Stimulated activated effector memory CD8-positive, alpha-beta T cell treated with anti-CD3 and anti-CD28 coated beads, Interleukin-12 subunit alpha, Interleukin-12 subunit beta, amount 100 ng/mL, for 72 hours (primary cell): ENCODE measurements at regions not wholly inside any gene's neighbourhood (a gene's known extent, or its start where the extent isn't known, plus 50 kb on each side); places are given as distances from the start of the nearest gene placed in this dataset.
"Not testable (repeated sequence)": the region's sequence is repeated elsewhere in the genome, so short reads cannot be mapped to it uniquely, and the experiment has no call there.

Experiments
- ATAC-seq: fragments of 150-1000 bp; cut with Tn5 transposase; 2 replicates; pipeline ENCODE4 v1.10.0; 2021
- DNase-seq, 2 donors: peaks; one replicate each; pipeline ENCODE4 v3.0.0; 2021 to 2022; ENCODE audit warnings: low spot score in 2 of 2
- H3K27ac Mint-ChIP-seq: one replicate; pipeline ENCODE4 v1.8.0; 2022; ENCODE audit warnings: mild to moderate bottlenecking, mixed read lengths
- H3K36me3 Mint-ChIP-seq: one replicate; pipeline ENCODE4 v1.8.0; 2022; ENCODE audit warnings: mild to moderate bottlenecking, mixed read lengths
- H3K4me1 Mint-ChIP-seq: one replicate; pipeline ENCODE4 v1.8.0; 2022; ENCODE audit warnings: mixed read lengths
- H3K4me3 Mint-ChIP-seq: one replicate; pipeline ENCODE4 v1.8.0; 2022; ENCODE audit warnings: mild to moderate bottlenecking, mixed read lengths
- H3K9me3 Mint-ChIP-seq: one replicate; pipeline ENCODE4 v1.8.0; 2022; ENCODE audit warnings: mixed read lengths

DNA sequence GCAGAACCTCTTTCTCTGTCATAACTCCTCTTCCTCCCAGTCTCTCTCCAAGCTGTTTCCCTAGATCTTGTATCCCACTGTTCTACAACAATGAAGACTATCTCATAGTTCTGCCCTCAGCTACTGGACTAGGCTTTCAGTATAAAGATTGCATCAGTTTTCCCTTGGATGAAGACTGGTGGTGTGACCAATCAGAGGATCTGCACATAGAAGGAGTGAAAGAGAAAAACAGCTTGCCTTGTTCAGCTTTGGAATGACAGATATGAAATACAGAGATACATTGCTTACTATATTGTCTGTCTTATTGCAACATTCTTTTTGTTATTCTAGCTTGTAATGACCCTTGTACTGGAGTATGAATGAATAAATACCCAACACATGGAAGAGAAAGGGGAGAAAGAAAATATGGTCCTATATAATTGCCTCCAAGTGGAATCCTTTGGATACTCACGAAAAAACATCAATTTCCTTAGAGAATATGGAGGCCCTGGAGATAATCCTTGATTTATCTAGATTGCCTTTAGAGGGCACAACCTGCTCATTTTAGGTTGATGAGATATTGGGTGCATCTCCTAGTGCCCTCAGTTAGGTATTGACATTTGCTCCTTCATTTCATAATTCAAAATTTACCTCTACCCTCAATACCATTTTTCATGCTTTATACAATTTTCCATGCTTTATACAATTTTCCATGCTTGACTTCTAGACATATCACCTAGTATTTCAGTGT, 395.8 kb downstream of the NAF1 start:
- Mint-ChIP-seq H3K27ac (no peak overlapping the region), H3K4me3 (no peak overlapping the region), H3K9me3 (peaks cover 5% of the 10 kb centered on the region), H3K4me1 (no peaks in the 10 kb centered on the region), H3K36me3 (no peaks in the 10 kb centered on the region)
- DNase-seq (no peak), ATAC-seq (no peak)

DNA sequence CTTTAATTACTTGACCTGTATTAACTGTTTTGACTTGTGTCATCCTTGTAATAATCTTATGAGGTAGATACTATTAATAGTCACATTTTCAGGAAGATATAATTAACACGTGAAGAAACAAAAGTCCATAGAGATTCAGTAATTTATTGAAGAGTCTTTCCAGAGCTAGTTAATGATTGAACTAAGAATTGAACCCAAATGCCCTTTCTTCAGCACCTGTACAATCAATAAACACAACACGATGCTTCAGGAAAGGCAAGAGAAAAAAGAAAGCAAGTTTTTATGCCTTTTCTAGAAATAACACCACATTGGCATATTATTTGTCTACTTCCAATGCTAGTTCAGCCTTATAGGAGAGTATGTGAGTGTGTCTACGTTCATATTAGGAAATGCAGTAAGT, 399.6 kb downstream of the NAF1 start:
- ATAC-seq (no peak), DNase-seq (no peak)
- Mint-ChIP-seq H3K4me3 (no peak overlapping the region), H3K4me1 (no peaks in the 10 kb centered on the region), H3K27ac (no peak overlapping the region), H3K9me3 (peaks cover 13% of the 10 kb centered on the region), H3K36me3 (no peaks in the 10 kb centered on the region)

DNA sequence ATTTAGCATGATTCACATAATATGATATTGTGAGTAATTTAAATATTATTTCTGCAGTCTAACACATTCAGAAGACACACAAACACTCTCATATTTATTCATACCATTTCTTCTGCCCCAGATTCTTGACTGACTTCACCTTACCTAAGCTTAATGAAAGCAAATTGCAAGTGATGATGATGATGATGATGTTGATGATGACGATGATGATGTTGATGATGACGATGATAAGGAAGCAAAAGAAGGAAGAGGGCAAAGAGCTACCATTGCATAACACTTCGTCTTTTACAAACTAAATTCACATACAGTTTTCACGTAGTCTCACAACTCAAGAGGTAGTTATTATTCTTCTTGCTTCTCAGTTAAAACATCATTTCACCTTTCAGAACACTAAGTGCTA, 404.7 kb downstream of the NAF1 start:
- H3K9me3 Mint-ChIP-seq = peaks cover 19% of the 10 kb centered on the region
- H3K4me3 Mint-ChIP-seq = no peak overlapping the region
- no peaks in the 10 kb centered on the region for H3K36me3 Mint-ChIP-seq
- DNase-seq (no peak), ATAC-seq (no peak)
- no peak overlapping the region for H3K27ac Mint-ChIP-seq
- H3K4me1 Mint-ChIP-seq = no peaks in the 10 kb centered on the region

DNA sequence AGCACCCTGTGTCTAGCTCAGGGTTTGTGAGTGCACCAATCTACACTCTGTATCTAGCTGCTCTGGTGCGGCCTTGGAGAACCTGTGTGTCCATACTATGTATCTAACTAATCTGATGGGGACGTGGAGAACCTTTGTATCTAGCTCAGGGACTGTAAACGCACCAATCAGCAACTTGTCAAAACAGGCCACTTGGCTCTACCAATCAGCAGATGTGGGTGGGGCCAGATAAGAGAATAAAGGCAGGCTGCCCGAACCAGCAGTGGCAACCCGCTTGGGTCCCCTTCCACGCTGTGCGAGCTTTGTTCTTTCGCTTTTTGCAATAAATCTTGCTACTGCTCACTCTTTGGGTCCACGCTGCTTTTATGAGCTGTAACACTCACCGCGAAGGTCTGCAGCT, 426.5 kb downstream of the NAF1 start:
- H3K36me3 Mint-ChIP-seq, DNase-seq, H3K9me3 Mint-ChIP-seq, H3K4me3 Mint-ChIP-seq, H3K27ac Mint-ChIP-seq, ATAC-seq, H3K4me1 Mint-ChIP-seq: not testable (repeated sequence)

DNA sequence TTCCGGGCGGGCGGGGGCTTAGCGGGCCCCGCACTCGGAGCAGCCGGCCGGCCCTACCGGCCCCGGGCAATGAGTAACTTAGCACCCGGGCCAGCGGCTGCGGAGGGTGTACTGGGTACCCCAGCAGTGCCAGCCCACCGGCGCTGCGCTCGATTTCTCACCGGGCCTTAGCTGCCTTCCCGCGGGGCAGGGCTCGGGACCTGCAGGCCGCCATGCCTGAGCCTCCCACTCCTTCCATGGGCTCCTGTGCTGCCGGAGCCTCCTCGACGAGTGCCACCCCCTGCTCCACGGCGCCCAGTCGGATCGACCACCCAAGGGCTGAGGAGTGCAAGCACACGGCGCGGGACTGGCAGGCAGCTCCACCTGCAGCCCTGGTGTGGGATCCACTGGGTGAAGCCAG, 427.1 kb downstream of the NAF1 start:
- H3K4me3 Mint-ChIP-seq, ATAC-seq, H3K27ac Mint-ChIP-seq, H3K4me1 Mint-ChIP-seq, H3K9me3 Mint-ChIP-seq, H3K36me3 Mint-ChIP-seq, DNase-seq: not testable (repeated sequence)

DNA sequence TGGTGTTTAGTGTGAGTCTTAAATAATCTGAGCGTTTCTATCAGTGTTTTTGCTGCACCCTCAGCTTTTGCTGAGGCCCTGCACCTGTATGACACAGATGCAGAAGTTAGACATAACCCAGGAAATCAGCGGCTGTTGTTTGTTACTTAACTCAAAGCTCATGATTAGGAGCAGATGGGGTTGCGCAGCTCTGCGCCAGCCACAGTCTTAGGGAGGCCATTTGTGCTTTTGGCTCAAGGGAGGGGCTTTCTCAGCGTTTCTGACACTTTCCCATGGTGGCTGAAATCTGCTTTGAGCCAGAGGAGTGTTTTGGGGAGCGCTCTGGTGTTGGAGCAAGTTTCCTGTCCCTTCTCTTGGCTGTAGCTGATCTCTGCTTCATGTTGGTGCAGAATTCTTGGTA, 433.8 kb downstream of the NAF1 start:
- Mint-ChIP-seq H3K27ac (no peak overlapping the region), H3K36me3 (no peaks in the 10 kb centered on the region), H3K9me3 (peaks cover 3% of the 10 kb centered on the region), H3K4me3 (no peak overlapping the region), H3K4me1 (no peaks in the 10 kb centered on the region)
- no peak for DNase-seq
- no peak for ATAC-seq

DNA sequence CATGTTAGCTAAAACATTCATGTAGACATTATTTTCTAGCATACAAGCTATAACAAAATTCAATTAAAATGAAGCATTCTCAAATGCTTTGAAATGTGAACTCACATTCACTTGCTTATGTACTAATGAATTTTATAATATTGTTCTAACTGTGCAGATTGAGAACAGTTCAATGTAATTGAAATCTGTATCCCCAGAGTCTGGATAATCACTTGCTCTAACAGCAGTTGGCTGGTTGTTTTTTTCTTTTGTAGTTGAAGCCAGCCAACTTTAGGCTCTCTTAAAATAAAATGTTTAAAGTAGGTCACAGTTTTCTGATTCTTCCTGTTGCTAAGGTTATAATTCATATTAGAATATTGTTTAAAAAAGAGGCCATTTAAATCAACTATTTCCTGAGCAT, 438.9 kb downstream of the NAF1 start:
- no peaks in the 10 kb centered on the region for H3K4me1 Mint-ChIP-seq
- ATAC-seq (no peak), DNase-seq (no peak)
- H3K27ac Mint-ChIP-seq = no peak overlapping the region
- H3K36me3 Mint-ChIP-seq = no peaks in the 10 kb centered on the region
- no peak overlapping the region for H3K4me3 Mint-ChIP-seq
- H3K9me3 Mint-ChIP-seq = peaks cover 6% of the 10 kb centered on the region

DNA sequence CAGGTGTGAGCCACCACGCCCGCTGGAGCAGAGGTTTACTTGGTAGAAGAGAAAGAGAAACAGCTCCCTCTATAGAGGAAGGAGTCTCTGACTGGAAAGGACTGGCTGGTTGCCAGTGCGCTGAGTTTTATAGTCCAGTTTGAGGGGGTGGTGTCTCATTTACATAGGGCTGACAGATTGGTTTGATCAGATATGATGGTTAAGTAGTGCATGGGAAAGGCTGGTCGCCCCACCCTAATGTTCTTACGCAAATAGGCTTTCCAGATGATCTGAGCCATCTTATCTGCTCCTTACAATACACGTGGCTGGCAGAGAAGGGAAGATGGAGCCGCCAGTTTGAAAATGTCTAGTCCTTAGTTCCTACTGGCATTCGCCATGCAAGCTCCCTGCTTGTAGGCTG, 439.5 kb downstream of the NAF1 start:
- H3K4me1 Mint-ChIP-seq = no peaks in the 10 kb centered on the region
- peaks cover 6% of the 10 kb centered on the region for H3K9me3 Mint-ChIP-seq
- ATAC-seq (no peak), DNase-seq (no peak)
- H3K4me3 Mint-ChIP-seq = no peak overlapping the region
- H3K36me3 Mint-ChIP-seq = no peaks in the 10 kb centered on the region
- H3K27ac Mint-ChIP-seq = no peak overlapping the region

DNA sequence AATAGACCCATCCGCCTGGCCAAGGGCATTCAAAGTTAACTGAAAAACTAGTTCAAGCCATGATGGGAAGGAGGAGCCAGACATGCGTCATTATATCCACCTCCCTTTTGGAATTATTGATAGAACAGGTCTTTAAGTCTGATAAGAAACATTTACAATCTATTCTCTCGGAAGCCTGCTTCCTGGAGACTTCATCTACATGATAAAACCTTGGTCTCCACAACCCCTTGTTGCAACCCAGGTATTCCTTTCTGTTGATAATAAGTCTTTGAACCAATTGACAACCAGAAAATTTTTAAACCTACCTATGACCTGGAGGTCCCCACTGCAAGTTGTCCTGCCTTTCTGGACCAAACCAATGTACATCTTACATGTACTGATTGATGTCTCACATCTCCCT, 451.3 kb downstream of the NAF1 start:
- peaks cover 34% of the 10 kb centered on the region for H3K9me3 Mint-ChIP-seq
- DNase-seq (no peak), ATAC-seq (no peak)
- no peaks in the 10 kb centered on the region for H3K4me1 Mint-ChIP-seq
- H3K4me3 Mint-ChIP-seq = no peak overlapping the region
- no peak overlapping the region for H3K27ac Mint-ChIP-seq
- H3K36me3 Mint-ChIP-seq = no peaks in the 10 kb centered on the region

DNA sequence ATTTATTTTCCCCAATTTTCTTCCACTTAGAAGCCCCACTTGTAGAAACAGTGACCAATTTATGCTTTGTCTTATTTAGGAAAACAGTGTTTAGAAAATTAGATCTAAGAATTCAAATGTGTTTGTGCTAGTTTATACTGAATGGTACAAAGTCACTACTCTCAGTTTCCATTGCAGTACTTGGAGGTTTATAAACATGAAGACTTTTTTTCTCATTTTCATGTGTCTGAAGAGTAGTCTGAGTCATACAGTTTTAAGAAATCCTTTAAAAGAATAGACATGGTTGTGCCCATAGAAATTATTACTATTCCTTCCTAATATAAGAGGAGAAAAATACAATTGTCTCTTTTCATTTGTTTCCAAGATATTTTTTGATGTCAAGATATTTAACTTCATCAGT, 458.7 kb downstream of the NAF1 start:
- Mint-ChIP-seq H3K27ac (no peak overlapping the region), H3K36me3 (no peaks in the 10 kb centered on the region), H3K4me3 (no peak overlapping the region), H3K4me1 (no peaks in the 10 kb centered on the region), H3K9me3 (peaks cover 26% of the 10 kb centered on the region)
- DNase-seq (no peak), ATAC-seq (no peak)

DNA sequence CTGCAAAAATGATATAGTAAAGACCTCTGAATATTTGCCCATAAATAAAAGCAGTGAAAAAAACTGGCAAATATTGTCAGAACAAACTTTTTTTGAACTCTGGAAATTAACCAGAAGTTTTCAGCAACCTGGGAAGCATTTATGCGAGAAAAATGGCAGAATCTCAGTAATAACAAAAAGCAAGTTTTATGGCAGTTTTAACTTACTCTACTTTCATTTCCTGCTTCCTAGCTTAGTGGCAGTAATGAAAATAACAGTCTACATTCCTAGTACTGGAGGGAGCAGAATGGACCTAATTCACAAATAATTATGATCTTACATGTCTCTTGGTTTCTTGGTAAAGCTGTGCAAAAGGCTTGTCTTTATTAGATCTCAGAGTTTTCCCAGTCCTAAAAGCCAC, 460.1 kb downstream of the NAF1 start:
- H3K4me3 Mint-ChIP-seq = no peak overlapping the region
- DNase-seq = no peak
- H3K4me1 Mint-ChIP-seq = no peaks in the 10 kb centered on the region
- ATAC-seq = no peak
- peaks cover 15% of the 10 kb centered on the region for H3K9me3 Mint-ChIP-seq
- no peak overlapping the region for H3K27ac Mint-ChIP-seq
- no peaks in the 10 kb centered on the region for H3K36me3 Mint-ChIP-seq

DNA sequence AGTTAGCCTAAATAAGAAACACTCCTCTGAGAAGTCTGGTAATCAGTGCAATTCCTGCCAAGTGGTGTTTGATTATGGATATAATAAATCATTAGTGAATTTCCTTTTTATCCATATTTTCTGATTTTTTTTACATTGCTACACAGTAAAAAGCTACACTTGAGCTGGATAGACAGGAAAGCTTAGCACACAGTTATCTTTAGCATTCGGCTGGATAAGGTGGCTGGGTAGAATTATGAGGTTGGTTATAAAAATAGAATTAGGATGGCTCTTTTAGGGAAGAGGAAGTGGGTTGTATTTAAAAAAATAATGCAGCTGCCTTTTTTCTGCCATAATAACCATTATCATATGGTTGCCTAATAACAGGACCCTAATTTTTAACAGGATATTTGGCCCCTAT, 460.6 kb downstream of the NAF1 start:
- DNase-seq (no peak), ATAC-seq (no peak)
- Mint-ChIP-seq H3K27ac (no peak overlapping the region), H3K9me3 (peaks cover 15% of the 10 kb centered on the region), H3K36me3 (no peaks in the 10 kb centered on the region), H3K4me3 (no peak overlapping the region), H3K4me1 (no peaks in the 10 kb centered on the region)

DNA sequence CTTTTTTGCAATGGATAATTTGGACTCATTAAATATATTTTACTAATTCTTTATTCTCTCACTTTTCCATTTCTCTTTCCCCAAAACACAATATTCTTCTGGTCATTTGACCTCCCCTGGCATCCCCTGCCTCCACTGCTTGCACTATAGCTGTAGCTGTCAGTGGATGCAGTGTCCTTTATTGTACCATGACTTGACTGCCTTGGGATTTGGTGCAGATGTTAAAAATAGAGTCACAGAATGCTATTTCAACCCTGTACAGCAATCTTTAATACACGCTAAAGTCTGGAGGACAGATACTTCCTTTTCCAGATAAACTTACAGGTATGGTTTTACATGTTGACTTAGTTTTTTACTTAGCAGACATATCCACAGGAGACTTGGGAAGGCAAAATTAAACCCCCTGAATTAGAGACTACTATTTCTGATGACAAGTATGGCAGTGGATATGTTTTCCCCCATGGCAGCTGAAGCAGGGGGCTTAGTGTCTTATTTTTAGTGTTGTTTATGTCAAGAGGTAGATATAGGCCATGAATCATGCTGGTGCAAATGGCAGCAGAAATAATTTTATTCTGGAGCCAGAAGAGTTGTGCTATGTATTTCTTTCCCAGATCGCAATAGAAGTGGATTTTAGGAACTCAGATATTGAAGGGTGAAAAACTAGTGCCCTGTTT, 461.4 kb downstream of the NAF1 start:
- Mint-ChIP-seq H3K4me1 (no peaks in the 10 kb centered on the region), H3K27ac (no peak overlapping the region), H3K36me3 (no peaks in the 10 kb centered on the region), H3K4me3 (no peak overlapping the region), H3K9me3 (peaks cover 15% of the 10 kb centered on the region)
- DNase-seq (no peak), ATAC-seq (no peak)

DNA sequence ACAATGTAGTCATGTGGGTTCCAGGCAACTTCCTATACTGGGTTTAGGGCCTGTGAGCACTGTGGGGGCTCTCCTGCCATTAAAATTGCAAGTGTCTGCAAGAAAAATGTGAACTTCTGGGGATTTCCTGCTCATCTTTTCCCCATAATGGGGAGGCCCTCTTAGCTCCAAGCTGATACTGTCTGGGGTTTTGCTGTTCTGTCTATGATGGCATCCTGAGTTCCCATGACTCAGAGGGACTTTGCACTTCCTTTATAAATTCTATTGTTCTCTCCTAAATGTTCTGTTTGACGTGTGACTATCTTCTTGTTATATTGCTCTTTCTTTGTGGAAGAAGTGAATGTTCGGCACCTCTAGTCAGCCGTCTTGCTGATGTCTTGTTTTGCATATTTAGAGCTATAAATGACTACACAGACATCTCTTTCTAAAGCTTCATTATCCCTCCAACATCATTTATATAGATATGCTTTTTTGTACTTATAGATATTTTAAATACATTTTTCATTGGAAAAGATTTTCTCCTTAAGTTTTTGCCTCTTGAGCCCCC, 465.8 kb downstream of the NAF1 start:
- no peaks in the 10 kb centered on the region for H3K4me1 Mint-ChIP-seq
- H3K27ac Mint-ChIP-seq = no peak overlapping the region
- no peak overlapping the region for H3K4me3 Mint-ChIP-seq
- H3K9me3 Mint-ChIP-seq = peaks cover 21% of the 10 kb centered on the region
- DNase-seq (no peak), ATAC-seq (no peak)
- no peaks in the 10 kb centered on the region for H3K36me3 Mint-ChIP-seq

DNA sequence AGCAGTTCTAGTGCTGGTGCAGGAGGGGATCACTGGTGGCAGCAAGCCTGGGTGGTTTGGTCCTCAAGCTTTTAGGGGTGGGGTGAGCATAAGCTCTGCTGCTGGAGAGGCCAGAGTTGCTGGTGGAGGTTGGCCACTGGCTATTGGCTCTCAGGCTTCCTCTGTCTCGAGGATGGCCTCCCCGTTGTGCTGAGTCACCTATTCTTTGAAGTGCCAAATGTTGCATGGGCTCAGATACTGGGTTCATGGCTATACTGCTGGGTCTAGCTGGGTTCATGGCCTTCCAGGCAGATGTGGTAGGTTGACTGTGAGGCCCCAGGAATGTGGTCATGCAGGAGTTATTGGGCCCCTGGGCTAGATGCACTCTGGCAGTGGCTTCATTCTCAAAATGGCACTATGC, 466.3 kb downstream of the NAF1 start:
- ATAC-seq (no peak), DNase-seq (no peak)
- no peaks in the 10 kb centered on the region for H3K36me3 Mint-ChIP-seq
- H3K4me1 Mint-ChIP-seq = no peaks in the 10 kb centered on the region
- H3K27ac Mint-ChIP-seq = no peak overlapping the region
- H3K4me3 Mint-ChIP-seq = no peak overlapping the region
- peaks cover 21% of the 10 kb centered on the region for H3K9me3 Mint-ChIP-seq

DNA sequence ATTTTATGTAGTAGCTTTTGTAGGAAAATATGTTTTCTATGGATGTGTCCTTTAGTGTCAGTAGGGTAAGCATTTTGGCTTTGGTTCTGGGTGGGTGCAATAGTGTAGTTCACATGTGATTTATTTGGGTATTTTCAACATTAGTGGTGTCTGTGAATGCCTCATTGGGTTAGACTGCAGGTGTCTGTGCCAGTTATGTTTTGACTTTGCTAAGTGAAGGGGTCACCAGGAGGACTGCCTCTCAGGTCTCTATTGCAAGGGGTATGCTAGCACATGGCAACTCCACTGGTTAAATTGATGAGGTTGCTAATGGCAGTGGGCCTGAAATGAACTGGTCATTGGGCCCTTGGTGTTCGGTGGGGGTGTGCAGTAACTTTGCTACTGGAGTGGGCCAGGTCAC, 467.1 kb downstream of the NAF1 start:
- H3K9me3 Mint-ChIP-seq = peaks cover 21% of the 10 kb centered on the region
- no peak overlapping the region for H3K27ac Mint-ChIP-seq
- ATAC-seq = no peak
- no peaks in the 10 kb centered on the region for H3K36me3 Mint-ChIP-seq
- H3K4me1 Mint-ChIP-seq = no peaks in the 10 kb centered on the region
- DNase-seq = no peak
- no peak overlapping the region for H3K4me3 Mint-ChIP-seq
